NCI-H1694 (cell line): ENCODE measurements at regions not wholly inside any gene's neighbourhood (a gene's known extent, or its start where the extent isn't known, plus 50 kb on each side); places are given as distances from the start of the nearest gene placed in this dataset.
"Not testable (repeated sequence)": the region's sequence is repeated elsewhere in the genome, so short reads cannot be mapped to it uniquely, and the experiment has no call there.

Experiments used
- DNase-seq: peaks from one replicate; lab custom pipeline; 2025; lab: John Stamatoyannopoulos, UW

- no peak for DNase-seq
These were observed 82.3 kb upstream of the MFGE8 start for GRCh38 chr15:88995449-88995848.

GRCh38 chr15:88997531-88997930 lies 84.4 kb upstream of the MFGE8 start:
- no peak for DNase-seq

GRCh38 chr15:88998980-88999713 lies 86.0 kb upstream of the MFGE8 start:
- DNase-seq: no peak

- DNase-seq: not testable (repeated sequence)
These were observed 86.5 kb upstream of the ABHD2 start for GRCh38 chr15:89001708-89002275.

- DNase-seq: no peak
These were observed 85.9 kb upstream of the ABHD2 start for GRCh38 chr15:89002281-89002761.

GRCh38 chr15:89002830-89003229 lies 85.4 kb upstream of the ABHD2 start:
- DNase-seq: no peak

- no peak for DNase-seq
These were observed 84.2 kb upstream of the ABHD2 start for GRCh38 chr15:89003865-89004725.

GRCh38 chr15:89004726-89005030 lies 83.6 kb upstream of the ABHD2 start:
- DNase-seq: no peak

- DNase-seq: not testable (repeated sequence)
These were observed 80.7 kb upstream of the ABHD2 start for GRCh38 chr15:89007527-89007926.

GRCh38 chr15:89007989-89008388 lies 80.3 kb upstream of the ABHD2 start:
- DNase-seq: no peak

GRCh38 chr15:89009080-89009479 lies 79.2 kb upstream of the ABHD2 start:
- no peak for DNase-seq

- DNase-seq: no peak
These were observed 72.7 kb upstream of the ABHD2 start for GRCh38 chr15:89015412-89016097.

- DNase-seq: no peak
These were observed 71.7 kb upstream of the ABHD2 start for GRCh38 chr15:89016549-89017041.

GRCh38 chr15:89017370-89018066 lies 70.7 kb upstream of the ABHD2 start:
- peak; percentile 70 for DNase-seq

- DNase-seq: no peak
These were observed 70.0 kb upstream of the ABHD2 start for GRCh38 chr15:89018207-89018606.

- no peak for DNase-seq
These were observed 68.8 kb upstream of the ABHD2 start for GRCh38 chr15:89019436-89019835.

GRCh38 chr15:89021224-89021623 lies 67.0 kb upstream of the ABHD2 start:
- DNase-seq: no peak

GRCh38 chr15:89021886-89022285 lies 66.4 kb upstream of the ABHD2 start:
- DNase-seq: not testable (repeated sequence)

- no peak for DNase-seq
These were observed 64.8 kb upstream of the ABHD2 start for GRCh38 chr15:89023311-89023961.

GRCh38 chr15:89024418-89024817 lies 63.8 kb upstream of the ABHD2 start:
- no peak for DNase-seq

GRCh38 chr15:89026167-89026566 lies 62.1 kb upstream of the ABHD2 start:
- no peak for DNase-seq
